GM06990 (cell line): ENCODE measurements at regions not wholly inside any gene's neighbourhood (a gene's known extent, or its start where the extent isn't known, plus 50 kb on each side); places are given as distances from the start of the nearest gene placed in this dataset.
"Not testable (repeated sequence)": the region's sequence is repeated elsewhere in the genome, so short reads cannot be mapped to it uniquely, and the experiment has no call there.

Experiments used
- DNase-seq: peaks from one replicate; pipeline ENCODE4 v3.0.0-alpha.2; 2011; ENCODE audit not compliant: insufficient read length; ENCODE audit errors: extremely low read depth
- H3K27me3 ChIP-seq: replicated peaks from 2 replicates; pipeline ENCODE4 v1.6.0; 2011; ENCODE audit warnings: low read length; ENCODE audit not compliant: control insufficient read depth, insufficient read depth
- H3K36me3 ChIP-seq: 2 replicates; pipeline ENCODE4 v1.5.1; 2011; ENCODE audit warnings: low read length; ENCODE audit not compliant: control insufficient read depth, insufficient read depth
- H3K4me3 ChIP-seq: replicated peaks from 2 replicates; pipeline ENCODE4 v1.5.1; 2011; ENCODE audit warnings: low read depth, mild to moderate bottlenecking, control low read depth, low read length
- TF ChIP-seq, protein P1 (sequence below): IDR thresholded peaks from 2 replicates; pipeline ENCODE4 v1.5.1; 2011; ENCODE audit warnings: low read length, control low read depth, mild to moderate bottlenecking, inconsistent platforms; ENCODE audit not compliant: insufficient read depth, poor library complexity, severe bottlenecking

DNA sequence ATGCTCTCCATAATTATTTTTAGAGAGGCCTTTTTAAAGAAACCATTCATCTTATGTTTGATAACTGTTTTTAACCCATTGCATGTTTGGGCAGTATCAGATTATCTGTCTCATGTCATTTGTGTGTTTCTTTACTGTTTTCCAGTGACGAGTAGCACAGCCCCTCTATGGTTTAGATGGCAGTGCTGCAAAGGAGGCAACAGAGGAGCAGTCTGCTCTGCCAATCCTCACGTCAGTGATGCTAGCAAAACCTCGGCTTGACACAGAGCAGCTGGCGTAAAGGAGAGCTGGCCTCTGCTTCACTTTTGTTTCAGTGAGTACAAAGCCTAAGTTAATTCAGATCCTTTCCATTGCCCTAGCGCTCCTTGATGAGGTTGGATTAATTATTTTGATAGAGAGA, 80.4 kb upstream of the GARIN1A start:
- Histone ChIP-seq H3K4me3 (no peak overlapping the region), H3K27me3 (no peaks in the 10 kb centered on the region), H3K36me3 (peaks cover 2% of the 10 kb centered on the region)
- no peak for DNase-seq
- TF ChIP-seq, protein P1, sequence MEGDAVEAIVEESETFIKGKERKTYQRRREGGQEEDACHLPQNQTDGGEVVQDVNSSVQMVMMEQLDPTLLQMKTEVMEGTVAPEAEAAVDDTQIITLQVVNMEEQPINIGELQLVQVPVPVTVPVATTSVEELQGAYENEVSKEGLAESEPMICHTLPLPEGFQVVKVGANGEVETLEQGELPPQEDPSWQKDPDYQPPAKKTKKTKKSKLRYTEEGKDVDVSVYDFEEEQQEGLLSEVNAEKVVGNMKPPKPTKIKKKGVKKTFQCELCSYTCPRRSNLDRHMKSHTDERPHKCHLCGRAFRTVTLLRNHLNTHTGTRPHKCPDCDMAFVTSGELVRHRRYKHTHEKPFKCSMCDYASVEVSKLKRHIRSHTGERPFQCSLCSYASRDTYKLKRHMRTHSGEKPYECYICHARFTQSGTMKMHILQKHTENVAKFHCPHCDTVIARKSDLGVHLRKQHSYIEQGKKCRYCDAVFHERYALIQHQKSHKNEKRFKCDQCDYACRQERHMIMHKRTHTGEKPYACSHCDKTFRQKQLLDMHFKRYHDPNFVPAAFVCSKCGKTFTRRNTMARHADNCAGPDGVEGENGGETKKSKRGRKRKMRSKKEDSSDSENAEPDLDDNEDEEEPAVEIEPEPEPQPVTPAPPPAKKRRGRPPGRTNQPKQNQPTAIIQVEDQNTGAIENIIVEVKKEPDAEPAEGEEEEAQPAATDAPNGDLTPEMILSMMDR = no peak

GRCh38 chr7:128592209-128592608, 79.9 kb upstream of the GARIN1A start:
- H3K27me3 ChIP-seq = not testable (repeated sequence)

DNA sequence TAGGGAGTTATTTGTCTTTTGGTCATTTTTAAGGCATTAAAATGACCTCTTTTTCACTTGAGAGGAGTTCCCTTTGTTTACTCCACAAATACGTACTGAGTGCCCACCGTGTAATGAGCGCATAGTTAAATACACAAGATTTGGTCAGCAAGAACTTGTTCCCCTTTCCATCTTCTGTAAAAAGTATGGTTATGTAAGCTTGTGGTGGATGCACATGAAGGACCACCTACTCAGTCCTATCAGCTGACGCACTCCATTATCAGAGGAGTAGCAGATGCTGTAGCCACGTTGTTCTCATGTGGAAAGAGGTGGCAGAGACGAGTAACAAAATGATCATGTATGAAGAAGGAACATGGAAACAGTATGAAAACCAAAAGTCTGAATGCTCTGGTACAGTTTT, 78.0 kb upstream of the GARIN1A start:
- not testable (repeated sequence) for H3K4me3 ChIP-seq, H3K27me3 ChIP-seq, H3K36me3 ChIP-seq, DNase-seq

More at GRCh38 chr7:128592209-128592608, 79.9 kb upstream of the GARIN1A start:
- not testable (repeated sequence) for H3K4me3 ChIP-seq, H3K36me3 ChIP-seq, DNase-seq

DNA sequence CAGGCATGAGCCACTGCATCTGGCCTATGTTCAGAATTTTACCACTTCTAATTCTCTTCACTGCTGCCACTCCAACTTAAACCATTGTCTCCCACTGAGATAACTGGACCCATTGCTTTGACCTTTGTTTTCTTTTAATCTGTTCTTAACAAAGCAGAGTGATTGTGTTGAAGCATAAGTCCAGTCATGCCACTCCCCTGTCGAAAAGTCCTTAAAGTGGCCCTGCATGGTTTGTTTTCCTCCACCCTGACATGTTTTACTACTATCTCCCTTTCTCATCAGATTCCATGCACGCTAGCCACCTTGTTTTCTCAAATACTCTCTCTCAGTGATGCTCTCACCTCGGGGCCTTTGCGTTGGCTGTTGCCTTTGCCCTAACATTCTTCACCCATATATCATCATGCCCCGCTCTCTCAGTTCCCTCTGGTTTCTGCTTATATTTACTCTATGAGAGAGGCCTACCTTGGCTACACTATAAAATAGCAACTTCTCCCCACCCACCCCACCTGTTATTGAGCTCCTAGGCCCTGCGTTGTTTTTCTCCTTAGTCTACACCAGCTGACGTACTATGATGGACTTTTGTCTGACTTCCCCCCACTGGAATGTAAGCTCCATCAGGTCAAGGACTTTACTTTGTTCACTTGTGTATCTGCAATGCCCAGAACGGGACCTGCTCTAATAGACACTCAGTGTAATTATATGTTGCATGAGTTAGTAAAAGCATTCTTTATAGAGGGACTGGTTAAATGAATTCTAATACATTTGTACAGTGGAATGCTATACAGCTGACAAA, 75.6 kb upstream of the GARIN1A start:
- not testable (repeated sequence) for H3K4me3 ChIP-seq, H3K27me3 ChIP-seq, DNase-seq, H3K36me3 ChIP-seq

- H3K27me3 ChIP-seq, DNase-seq, H3K4me3 ChIP-seq, H3K36me3 ChIP-seq: not testable (repeated sequence)
Measured at GRCh38 chr7:128598946-128599345, 73.1 kb upstream of the GARIN1A start.

DNA sequence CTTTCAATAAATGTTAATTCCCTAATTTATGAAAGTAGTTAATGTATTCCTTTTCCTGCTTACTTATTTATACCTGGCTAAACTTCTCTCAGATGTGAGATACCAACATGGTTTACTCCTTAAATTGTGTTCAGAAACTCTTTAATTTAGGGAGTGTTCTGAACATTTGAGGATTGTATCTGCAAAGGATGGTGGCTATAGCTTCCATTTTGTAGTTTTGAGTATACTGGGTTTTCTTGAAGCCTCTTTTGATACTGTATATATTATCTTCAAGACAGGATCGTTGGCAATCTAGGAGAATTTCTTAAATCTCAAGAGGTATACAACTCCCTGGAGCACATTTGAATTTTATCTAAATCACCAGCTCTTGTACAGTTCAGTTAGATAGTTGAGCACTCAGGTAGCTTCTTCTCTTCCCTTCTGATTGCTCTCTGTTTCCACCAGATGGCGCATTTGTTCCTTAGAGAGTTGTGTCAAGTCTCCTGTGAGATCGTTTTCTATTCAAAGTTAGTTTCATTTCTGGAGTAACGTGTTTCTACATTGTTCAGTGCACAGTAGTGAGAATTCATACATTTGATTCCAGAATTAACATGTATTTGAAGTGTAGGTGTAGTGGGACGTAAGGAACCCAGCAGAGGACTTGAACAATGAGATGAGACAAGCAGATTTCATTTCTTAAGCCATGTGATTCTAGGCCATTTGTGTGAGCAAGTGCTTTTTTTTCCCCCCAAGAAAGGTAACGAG, 63.2 kb upstream of the GARIN1A start:
- TF ChIP-seq, protein P1 = peak; percentile 26
- not testable (repeated sequence) for H3K27me3 ChIP-seq, H3K36me3 ChIP-seq, H3K4me3 ChIP-seq
- peak; percentile 34 for DNase-seq

GRCh38 chr7:128613366-128613765, 58.7 kb upstream of the GARIN1A start:
- not testable (repeated sequence) for DNase-seq, H3K27me3 ChIP-seq, H3K4me3 ChIP-seq, H3K36me3 ChIP-seq

DNA sequence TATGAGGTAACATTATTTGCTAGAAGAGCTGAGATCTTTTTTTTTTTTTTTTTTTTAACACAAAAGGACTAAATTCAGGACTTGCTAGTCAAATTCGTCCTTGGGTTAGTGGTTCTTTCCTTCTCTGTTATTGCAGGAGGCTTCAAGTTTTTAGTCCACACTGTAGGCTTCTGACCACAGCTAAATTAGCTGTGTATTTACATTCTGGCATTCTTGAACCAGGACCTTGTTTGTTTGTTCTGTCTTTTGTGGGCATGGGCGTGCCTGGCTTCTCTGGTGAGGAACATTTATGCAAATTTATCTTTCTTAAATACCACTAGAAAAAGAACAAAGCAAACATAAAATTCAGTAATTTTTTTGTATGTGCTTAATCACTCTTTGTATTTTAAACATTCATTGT, 57.3 kb upstream of the GARIN1A start:
- not testable (repeated sequence) for H3K36me3 ChIP-seq, DNase-seq, H3K4me3 ChIP-seq, H3K27me3 ChIP-seq

GRCh38 chr7:128616799-128617198, 55.3 kb upstream of the GARIN1A start:
- not testable (repeated sequence) for H3K36me3 ChIP-seq, H3K4me3 ChIP-seq, H3K27me3 ChIP-seq, DNase-seq
